SK-N-SH treated with all-trans-retinoic acid at 6 μM for 48 hours (cell line): ENCODE measurements at regions not wholly inside any gene's neighbourhood (a gene's known extent, or its start where the extent isn't known, plus 50 kb on each side); places are given as distances from the start of the nearest gene placed in this dataset.

Source experiments
- ATAC-seq: fragments of 200-7000 bp; cut with Tn5 transposase; 3 replicates; pipeline ENCODE4 v1.9.1; 2020; ENCODE audit warnings: mild to moderate bottlenecking, moderate library complexity
- ARNTL ChIP-seq: fragments of 450-650 bp; formaldehyde crosslinking; IDR thresholded peaks from 2 replicates; pipeline ENCODE4 v1.5.0; 2020; ENCODE audit warnings: low read depth, mild to moderate bottlenecking, moderate library complexity, borderline replicate concordance
- CREB5 ChIP-seq: fragments of 250-450 bp; sonication (Bioruptor Pico); IDR thresholded peaks from 2 replicates; pipeline ENCODE4 v1.5.1; 2020; ENCODE audit warnings: low read depth, mild to moderate bottlenecking, moderate library complexity
- CSDC2 ChIP-seq: fragments of 250-450 bp; sonication (Bioruptor Pico); IDR thresholded peaks from 2 replicates; pipeline ENCODE4 v1.5.0; 2020; ENCODE audit warnings: mild to moderate bottlenecking, moderate library complexity
- CSRNP3 ChIP-seq: fragments of 250-450 bp; sonication (Bioruptor Pico); IDR thresholded peaks from 2 replicates; pipeline ENCODE4 v1.5.1; 2021; ENCODE audit warnings: mild to moderate bottlenecking, moderate library complexity
- ESRRG ChIP-seq: fragments of 250-450 bp; sonication (Bioruptor Pico); IDR thresholded peaks from 2 replicates; pipeline ENCODE4 v1.6.1; 2021; ENCODE audit warnings: mild to moderate bottlenecking
- GLIS3 ChIP-seq: fragments of 250-450 bp; sonication (Bioruptor Pico); IDR thresholded peaks from 2 replicates; pipeline ENCODE4 v1.5.0; 2020; ENCODE audit warnings: mild to moderate bottlenecking, moderate library complexity
- ISL1 ChIP-seq: fragments of 250-450 bp; sonication (Bioruptor Pico); IDR thresholded peaks from 2 replicates; pipeline ENCODE4 v2.1.2; 2022; ENCODE audit warnings: mild to moderate bottlenecking, moderate library complexity
- OSR1 ChIP-seq: fragments of 250-450 bp; sonication (Bioruptor Pico); IDR thresholded peaks from 2 replicates; pipeline ENCODE4 v1.8.0; 2022; ENCODE audit warnings: moderate library complexity, mild to moderate bottlenecking, inconsistent platforms
- PATZ1 ChIP-seq: fragments of 250-450 bp; sonication (Bioruptor Pico); IDR thresholded peaks from 2 replicates; pipeline ENCODE4 v1.8.0; 2020; ENCODE audit warnings: mild to moderate bottlenecking, moderate library complexity, borderline replicate concordance
- POU6F1 ChIP-seq: fragments of 250-450 bp; sonication (Bioruptor Pico); IDR thresholded peaks from 2 replicates; pipeline ENCODE4 v1.8.0; 2021; ENCODE audit warnings: low read depth, mild to moderate bottlenecking, moderate library complexity, borderline replicate concordance
- SNAI2 ChIP-seq: fragments of 250-450 bp; sonication (Bioruptor Pico); IDR thresholded peaks from 2 replicates; pipeline ENCODE4 v1.5.0; 2020; ENCODE audit warnings: mild to moderate bottlenecking, moderate library complexity
- TCF4 ChIP-seq: fragments of 250-450 bp; sonication (Bioruptor Pico); IDR thresholded peaks from 2 replicates; pipeline ENCODE4 v1.8.0; 2021; ENCODE audit warnings: mild to moderate bottlenecking, moderate library complexity, borderline replicate concordance
- TOX ChIP-seq: fragments of 250-450 bp; sonication (Bioruptor Pico); IDR thresholded peaks from 2 replicates; pipeline ENCODE4 v1.8.0; 2021; ENCODE audit warnings: mild to moderate bottlenecking, moderate library complexity, borderline replicate concordance
- TSHZ2 ChIP-seq: fragments of 250-450 bp; sonication (Bioruptor Pico); IDR thresholded peaks from 2 replicates; pipeline ENCODE4 v1.5.0; 2020; ENCODE audit warnings: mild to moderate bottlenecking, moderate library complexity
- ZFP3 ChIP-seq: fragments of 250-450 bp; sonication (Bioruptor Pico); IDR thresholded peaks from 2 replicates; pipeline ENCODE4 v1.5.0; 2020; ENCODE audit warnings: mild to moderate bottlenecking, moderate library complexity
- ZFP30 ChIP-seq: fragments of 450-650 bp; formaldehyde crosslinking; IDR thresholded peaks from 2 replicates; pipeline ENCODE4 v1.5.0; 2022; ENCODE audit warnings: mild to moderate bottlenecking, moderate library complexity
- ZNF565 ChIP-seq: fragments of 450-650 bp; formaldehyde crosslinking; conservative IDR thresholded peaks from 2 replicates; pipeline ENCODE4 v1.5.0; 2020; ENCODE audit warnings: low read depth, mild to moderate bottlenecking, moderate library complexity
- ZNF70 ChIP-seq: fragments of 450-650 bp; formaldehyde crosslinking; IDR thresholded peaks from 2 replicates; pipeline ENCODE4 v1.5.0; 2020; ENCODE audit warnings: mild to moderate bottlenecking, moderate library complexity
- ZNF8 ChIP-seq: fragments of 450-650 bp; formaldehyde crosslinking; IDR thresholded peaks from 2 replicates; pipeline ENCODE4 v1.5.0; 2020; ENCODE audit warnings: mild to moderate bottlenecking, moderate library complexity

GRCh38 chr3:24624938-24625681 is 130.5 kb upstream of the THRB start:
- no peak for ATAC-seq
- TF ChIP-seq CREB5 (CRISPR knock-in tag) (no peak), ESRRG (CRISPR knock-in tag) (no peak), ZNF565 (no peak), ISL1 (CRISPR knock-in tag) (no peak), TOX (CRISPR knock-in tag) (no peak), PATZ1 (CRISPR knock-in tag) (no peak), OSR1 (CRISPR knock-in tag) (no peak), TCF4 (CRISPR knock-in tag) (no peak), SNAI2 (no peak)

GRCh38 chr3:24628523-24629258 is 134.0 kb upstream of the THRB start:
- ATAC-seq = no peak
- no peak for TF ChIP-seq PATZ1 (CRISPR knock-in tag)
- no peak for TF ChIP-seq ZNF8 (CRISPR knock-in tag)
- TF ChIP-seq SNAI2 = no peak
- no peak for TF ChIP-seq ZNF70 (CRISPR knock-in tag)
- no peak for TF ChIP-seq TSHZ2
- TF ChIP-seq ESRRG (CRISPR knock-in tag) = no peak
- TF ChIP-seq CSRNP3 (CRISPR knock-in tag) = no peak
- TF ChIP-seq ZFP30 (CRISPR knock-in tag) = no peak

- TF ChIP-seq CREB5 (CRISPR knock-in tag) (no peak), ZNF8 (CRISPR knock-in tag) (no peak), ESRRG (CRISPR knock-in tag) (no peak), ARNTL (CRISPR knock-in tag) (no peak), POU6F1 (no peak), CSRNP3 (CRISPR knock-in tag) (no peak), GLIS3 (no peak), SNAI2 (no peak), CSDC2 (CRISPR knock-in tag) (no peak), TCF4 (CRISPR knock-in tag) (no peak), ZNF565 (no peak), ZNF70 (CRISPR knock-in tag) (no peak), ZFP3 (CRISPR knock-in tag) (no peak)
- no peak for ATAC-seq
These were observed 136.8 kb upstream of the THRB start for GRCh38 chr3:24631481-24631880.
